ENCODE measurements at regions not wholly inside any gene's neighbourhood (a gene's known extent, or its start where the extent isn't known, plus 50 kb on each side); places are given as distances from the start of the nearest gene placed in this dataset.

DNA sequence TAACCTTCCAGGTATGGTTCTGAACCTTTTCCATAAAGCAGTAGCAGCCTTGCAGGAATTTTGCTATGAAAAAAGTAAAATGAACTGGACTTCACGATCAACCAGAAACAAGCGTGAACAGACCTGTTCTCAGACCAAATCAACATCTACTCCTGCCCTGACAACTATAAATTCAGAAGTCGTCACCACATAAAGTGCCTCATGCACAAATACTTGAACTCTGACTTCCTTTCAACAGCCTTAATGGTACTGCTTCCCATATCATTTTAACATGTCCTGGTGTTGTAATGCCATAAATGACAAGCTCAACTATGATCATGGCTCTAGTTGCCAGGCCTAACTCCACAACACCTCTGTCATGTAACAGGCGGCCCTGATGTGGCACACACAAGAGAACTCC, 262.4 kb downstream of the MTX2 start:
- no peak overlapping the region for H3K4me3 ChIP-seq
- H3K9me3 ChIP-seq = no peaks in the 10 kb centered on the region
- peaks cover 2 to 13% of the 10 kb centered on the region in 2 donors for H3K4me1 ChIP-seq
- TF ChIP-seq CTCF (IDR thresholded peaks at IDR 0.05 in 4 of 5, conservative IDR thresholded peaks at IDR 0.05 in 1 of 5) = no peak
- no peak for TF ChIP-seq POLR2A (IDR thresholded peaks at IDR 0.05)
- ATAC-seq = no peak
- in situ Hi-C loops (cut with MboI; ENCODE audit: low sequenced_read_pairs in 4 of 4) (no loop called here), intact Hi-C loops (cut with DNase I; ENCODE audit: low total_unique reads) (no loop called here)
- no peaks in the 10 kb centered on the region for H3K36me3 ChIP-seq
- H3K27ac ChIP-seq = no peak overlapping the region
- no peaks in the 10 kb centered on the region for H3K27me3 ChIP-seq
- DNase-seq = no peak

DNA sequence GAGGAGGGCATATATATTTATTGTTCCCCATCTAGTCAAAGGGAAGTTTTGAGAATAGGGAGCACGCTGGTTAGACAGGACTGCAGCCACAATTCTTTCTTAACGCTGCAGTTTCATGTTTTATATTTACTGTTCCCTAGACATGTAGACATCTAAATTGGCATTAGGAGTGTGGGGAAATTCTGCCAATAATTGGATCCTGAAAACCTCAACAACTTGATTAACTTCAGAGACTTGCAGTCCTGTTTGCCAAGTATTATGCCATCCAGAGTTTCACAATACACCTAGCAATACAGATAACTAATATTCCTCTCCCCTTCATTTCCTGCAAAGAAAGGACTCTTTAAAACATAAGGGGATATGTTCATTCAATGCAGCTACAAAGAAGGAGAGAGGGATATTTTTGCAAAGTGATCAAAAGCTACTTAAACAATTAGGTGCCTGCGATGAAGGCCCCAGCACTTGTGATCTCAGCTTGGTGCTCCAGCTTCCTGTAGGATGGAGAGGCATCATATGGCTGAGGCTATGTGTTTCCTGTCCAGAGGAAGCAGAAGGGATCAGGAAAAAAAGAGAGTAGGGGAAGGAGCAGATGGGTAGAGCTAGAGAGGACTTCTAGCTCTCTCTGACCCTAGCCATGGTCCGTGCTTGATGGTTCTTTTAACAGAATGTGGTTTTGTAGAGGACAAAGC, 264.4 kb downstream of the MTX2 start:
- no peak overlapping the region for H3K4me3 ChIP-seq
- no peaks in the 10 kb centered on the region for H3K36me3 ChIP-seq
- H3K4me1 ChIP-seq = peaks cover 2 to 5% of the 10 kb centered on the region in 2 donors
- intact Hi-C loops (cut with DNase I; ENCODE audit: low total_unique reads) (no loop called here), in situ Hi-C loops (cut with MboI; ENCODE audit: low sequenced_read_pairs in 4 of 4) (no loop called here)
- ATAC-seq = no peak
- no peak for DNase-seq
- H3K27ac ChIP-seq = no peak overlapping the region
- no peaks in the 10 kb centered on the region for H3K27me3 ChIP-seq
- TF ChIP-seq CTCF (IDR thresholded peaks at IDR 0.05 in 4 of 5, conservative IDR thresholded peaks at IDR 0.05 in 1 of 5) (no peak), POLR2A (IDR thresholded peaks at IDR 0.05) (no peak)
- H3K9me3 ChIP-seq = no peaks in the 10 kb centered on the region

- peak in 1 of 2 donors; percentile 76 for ATAC-seq
- DNase-seq = no peak
- Histone ChIP-seq H3K36me3 (no peaks in the 10 kb centered on the region), H3K27ac (no peak overlapping the region), H3K9me3 (no peaks in the 10 kb centered on the region), H3K27me3 (no peaks in the 10 kb centered on the region), H3K4me3 (no peak overlapping the region), H3K4me1 (peaks cover 2 to 5% of the 10 kb centered on the region in 2 donors)
- intact Hi-C loops (cut with DNase I; ENCODE audit: low total_unique reads) = no loop called here
- no peak for TF ChIP-seq CTCF (IDR thresholded peaks at IDR 0.05 in 4 of 5, conservative IDR thresholded peaks at IDR 0.05 in 1 of 5)
- in situ Hi-C loops (cut with MboI; ENCODE audit: low sequenced_read_pairs in 4 of 4) = no loop called here
These were observed 265.7 kb downstream of the MTX2 start for GRCh38 chr2:176534798-176535466.

DNA sequence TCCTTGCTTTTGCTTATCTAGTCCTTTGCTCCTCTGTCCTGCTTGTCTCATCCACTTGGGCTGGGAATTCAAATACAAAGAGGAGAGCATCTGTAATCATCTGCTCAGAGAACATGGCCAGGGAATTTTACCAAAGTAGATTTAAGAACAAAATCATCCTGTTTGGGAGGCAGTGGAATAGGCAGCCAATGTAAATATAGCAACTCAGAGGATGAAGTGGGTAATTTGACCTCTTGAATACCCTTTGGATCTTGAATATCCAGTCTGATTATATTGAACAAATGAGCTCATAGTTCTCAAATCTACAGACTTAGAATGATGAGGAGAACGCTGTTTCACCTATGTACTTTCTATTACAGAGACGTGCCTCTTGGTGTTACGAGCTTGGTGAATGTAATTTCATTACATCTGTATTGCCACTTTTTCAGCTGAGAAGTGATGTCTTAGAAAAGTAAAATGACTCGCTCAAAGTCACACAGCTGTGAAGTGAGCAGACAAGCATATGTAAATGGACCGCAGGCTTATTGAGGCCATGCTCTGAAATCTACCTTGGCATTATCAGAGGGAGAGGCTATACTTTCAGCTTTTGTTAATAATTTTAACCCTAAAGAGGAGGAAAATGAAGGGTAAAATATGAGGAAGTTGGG, 266.3 kb downstream of the MTX2 start:
- Histone ChIP-seq H3K36me3 (no peaks in the 10 kb centered on the region), H3K9me3 (no peaks in the 10 kb centered on the region), H3K27me3 (no peaks in the 10 kb centered on the region), H3K4me3 (no peak overlapping the region), H3K27ac (no peak overlapping the region), H3K4me1 (peaks cover 2 to 5% of the 10 kb centered on the region in 2 donors)
- intact Hi-C loops (cut with DNase I; ENCODE audit: low total_unique reads) = no loop called here
- ATAC-seq = peak in 1 of 2 donors; percentile 44
- in situ Hi-C loops (cut with MboI; ENCODE audit: low sequenced_read_pairs in 4 of 4) = no loop called here
- DNase-seq = no peak
- TF ChIP-seq POLR2A (IDR thresholded peaks at IDR 0.05) (no peak), CTCF (IDR thresholded peaks at IDR 0.05 in 4 of 5, conservative IDR thresholded peaks at IDR 0.05 in 1 of 5) (no peak)
